H54 (cell line): ENCODE measurements at regions not wholly inside any gene's neighbourhood (a gene's known extent, or its start where the extent isn't known, plus 50 kb on each side); places are given as distances from the start of the nearest gene placed in this dataset.

Source experiments
- DNase-seq: peaks from one replicate; pipeline ENCODE4 v3.0.0; 2011; ENCODE audit warnings: low spot score, mixed read lengths; ENCODE audit not compliant: insufficient read length
- FAIRE-seq: peaks from 3 replicates; lab custom pipeline; 2011; peaks lifted over from hg19 to GRCh38; lab: Jason Lieb, UNC
- POLR2A ChIP-seq: IDR thresholded peaks from 2 replicates; pipeline ENCODE4 v1.6.1; 2011; ENCODE audit warnings: low read depth, mild to moderate bottlenecking, low read length

DNA sequence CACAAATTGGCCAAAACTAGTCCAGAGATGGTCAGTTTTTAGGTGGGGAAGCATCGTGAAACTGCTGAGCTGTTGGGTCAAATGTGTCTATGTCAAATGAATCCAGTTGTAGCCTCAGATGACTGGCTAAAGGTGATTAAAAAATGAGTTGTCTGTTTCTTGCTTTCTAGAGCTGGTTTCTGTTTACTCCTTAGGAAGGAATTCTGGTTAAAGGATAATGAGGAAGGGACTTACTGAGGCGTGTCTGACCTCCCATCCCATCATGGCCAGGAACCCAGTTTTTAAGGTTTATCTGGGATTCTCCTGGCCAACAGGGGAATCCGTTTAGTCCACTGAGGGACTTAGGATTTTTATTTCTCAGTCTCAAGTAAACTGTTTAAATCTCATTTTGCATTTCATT, 256.5 kb downstream of the UQCRFS1 start:
- FAIRE-seq (no peak), DNase-seq (no peak)
- no peak for TF ChIP-seq POLR2A

DNA sequence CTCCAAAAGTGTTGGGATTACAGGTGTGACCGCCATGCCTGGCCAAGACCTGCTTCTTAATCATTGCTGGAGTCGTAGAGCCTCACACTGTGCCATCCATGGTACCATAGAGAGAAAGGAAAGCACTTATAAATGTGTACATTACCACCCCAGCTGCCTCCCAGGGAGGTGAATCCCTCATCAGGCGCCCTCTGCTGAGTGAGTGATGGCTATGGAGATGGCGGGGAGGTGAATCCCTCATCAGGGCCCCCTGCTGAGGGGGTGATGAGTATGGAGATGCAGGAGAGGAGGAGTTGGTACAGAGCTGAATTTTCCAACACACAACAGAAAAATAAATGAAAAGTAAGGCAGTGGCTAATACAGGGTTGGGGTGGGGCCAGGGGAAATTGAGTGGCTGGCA, 263.4 kb downstream of the UQCRFS1 start:
- no peak for FAIRE-seq
- TF ChIP-seq POLR2A: no peak
- no peak for DNase-seq

GRCh38 chr19:28949027-28949426, 263.9 kb downstream of the UQCRFS1 start:
- FAIRE-seq (no peak), DNase-seq (no peak)
- no peak for TF ChIP-seq POLR2A

GRCh38 chr19:28948566-28948965, 264.4 kb downstream of the UQCRFS1 start:
- FAIRE-seq: no peak
- no peak for TF ChIP-seq POLR2A
- no peak for DNase-seq

DNA sequence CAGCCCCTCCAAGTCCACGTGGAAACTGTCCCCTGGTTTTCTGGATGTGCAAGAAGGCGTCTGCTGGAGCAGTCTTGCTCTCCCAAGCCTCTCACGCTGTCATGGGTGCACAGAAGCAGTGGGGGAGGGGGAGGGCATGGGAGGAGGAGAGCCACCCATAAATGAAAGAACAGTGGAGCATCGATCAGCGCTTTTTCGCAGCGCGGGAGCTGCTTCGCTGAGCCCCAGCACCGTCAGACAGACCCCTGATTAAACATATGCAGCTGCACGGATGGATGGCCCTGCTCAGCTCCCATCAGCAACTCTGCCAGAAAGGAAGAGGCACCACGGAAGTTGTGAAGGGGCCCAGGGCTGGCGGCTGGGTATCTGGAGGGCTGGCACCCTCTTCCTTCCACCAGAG, 264.9 kb downstream of the UQCRFS1 start:
- DNase-seq: no peak
- FAIRE-seq: no peak
- TF ChIP-seq POLR2A: no peak

GRCh38 chr19:28943651-28944050, 269.3 kb downstream of the UQCRFS1 start:
- FAIRE-seq (no peak), DNase-seq (no peak)
- no peak for TF ChIP-seq POLR2A

DNA sequence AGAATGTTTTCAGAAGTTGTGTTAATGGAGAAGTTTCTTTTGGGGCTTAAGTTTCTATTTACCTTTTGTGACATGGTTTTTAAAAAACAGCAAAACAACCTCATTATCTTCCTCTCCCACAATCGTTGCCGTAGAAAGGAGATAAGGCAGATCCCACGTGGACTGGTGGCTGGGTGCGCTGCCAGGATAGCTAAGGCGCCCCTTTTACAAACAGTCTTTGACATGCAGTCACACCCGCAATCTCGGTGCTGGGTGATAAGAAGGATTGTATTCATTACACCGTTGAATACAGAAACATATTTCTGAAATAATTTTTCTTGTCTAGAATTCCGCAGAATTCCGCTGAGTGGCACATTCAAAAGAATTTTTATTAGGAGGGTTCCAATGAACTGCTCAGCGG, 271.1 kb downstream of the UQCRFS1 start:
- no peak for DNase-seq
- no peak for TF ChIP-seq POLR2A
- no peak for FAIRE-seq

- TF ChIP-seq POLR2A: no peak
- FAIRE-seq: no peak
- DNase-seq: peak; percentile 22
Measured at GRCh38 chr19:28940751-28941500, 272.0 kb downstream of the UQCRFS1 start.

- no peak for TF ChIP-seq POLR2A
- FAIRE-seq: no peak
Measured at GRCh38 chr19:28939236-28939635, 273.7 kb downstream of the UQCRFS1 start.

DNA sequence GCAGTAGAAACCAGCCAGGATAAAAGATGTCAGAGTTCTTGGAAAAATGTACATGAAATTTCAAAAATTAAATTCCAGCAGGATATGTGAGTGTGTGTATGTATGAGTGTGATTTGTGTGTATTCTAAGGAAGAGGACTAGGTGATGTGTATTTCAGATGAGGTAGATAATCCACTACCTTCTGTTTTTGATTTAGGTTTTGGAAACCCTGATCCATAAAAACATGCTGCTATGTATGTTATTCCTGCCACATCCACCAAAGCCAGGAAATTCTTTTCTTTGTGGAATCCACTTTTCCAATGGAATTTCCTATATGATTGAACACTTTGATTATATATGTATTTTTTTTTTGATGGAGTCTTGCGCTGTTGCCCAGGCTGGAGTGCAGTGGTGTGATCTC, 276.9 kb downstream of the UQCRFS1 start:
- TF ChIP-seq POLR2A: no peak
- FAIRE-seq: no peak
- DNase-seq: no peak

More at GRCh38 chr19:28939236-28939635, 273.7 kb downstream of the UQCRFS1 start:
- DNase-seq: no peak

DNA sequence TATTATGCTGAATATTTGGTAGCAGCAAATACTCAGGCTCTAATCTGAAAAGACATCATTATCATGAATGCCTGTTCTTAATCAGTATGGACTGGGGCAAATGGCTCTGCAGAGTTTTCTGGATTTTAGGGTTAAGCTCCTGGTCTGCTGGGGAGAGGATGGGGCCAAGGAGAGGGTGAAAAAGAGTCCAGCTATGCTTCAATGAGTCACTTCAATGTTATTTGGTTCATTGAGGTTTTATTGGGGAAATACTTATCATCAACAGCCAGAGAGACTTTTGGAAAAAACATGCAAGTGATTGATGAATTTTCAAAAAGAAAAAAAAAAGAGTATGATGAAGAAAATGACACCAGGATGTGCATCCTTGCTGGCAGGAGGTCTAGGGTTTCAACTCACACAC, 278.3 kb downstream of the UQCRFS1 start:
- FAIRE-seq: no peak
- no peak for TF ChIP-seq POLR2A
- DNase-seq: peak; percentile 21

DNA sequence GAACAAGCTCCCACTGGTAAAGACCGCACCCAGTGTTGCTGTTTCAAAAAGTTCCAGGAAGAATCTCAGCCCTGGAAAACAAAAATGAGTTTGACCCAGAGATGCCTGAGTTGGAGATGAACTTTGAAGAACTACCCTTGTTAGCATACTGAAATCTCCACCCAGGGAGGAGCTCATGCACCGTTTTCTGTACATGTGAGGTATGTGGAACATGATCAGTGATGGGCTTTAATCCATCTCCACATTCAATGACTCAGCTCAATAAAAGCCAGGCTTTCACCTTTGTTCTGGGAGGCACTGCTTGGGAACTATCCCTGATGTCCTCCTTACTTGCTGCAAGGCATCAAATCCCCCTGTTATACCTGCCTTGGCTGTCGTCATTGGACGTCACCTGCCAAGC, 279.9 kb downstream of the UQCRFS1 start:
- TF ChIP-seq POLR2A: no peak
- FAIRE-seq (no peak), DNase-seq (no peak)

DNA sequence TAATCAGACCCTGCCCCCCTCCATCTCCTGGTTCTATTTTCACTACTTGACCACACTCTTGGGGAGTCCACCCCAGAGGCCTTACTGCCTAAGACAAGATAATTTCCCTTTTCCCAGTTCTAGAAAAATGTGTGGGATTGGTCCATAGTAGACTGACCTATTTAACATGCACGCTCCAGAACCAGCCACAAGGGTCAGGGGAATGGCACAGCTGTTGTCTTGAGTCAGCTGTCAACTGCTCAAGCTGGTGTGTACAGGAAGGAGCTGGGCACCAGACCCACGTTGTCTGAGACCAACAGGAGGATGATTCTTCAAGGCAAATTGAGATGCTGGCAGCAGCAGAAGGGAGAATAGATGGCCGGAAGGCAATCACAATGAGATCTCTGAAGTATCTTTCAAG, 280.5 kb downstream of the UQCRFS1 start:
- DNase-seq (no peak), FAIRE-seq (no peak)
- no peak for TF ChIP-seq POLR2A

DNA sequence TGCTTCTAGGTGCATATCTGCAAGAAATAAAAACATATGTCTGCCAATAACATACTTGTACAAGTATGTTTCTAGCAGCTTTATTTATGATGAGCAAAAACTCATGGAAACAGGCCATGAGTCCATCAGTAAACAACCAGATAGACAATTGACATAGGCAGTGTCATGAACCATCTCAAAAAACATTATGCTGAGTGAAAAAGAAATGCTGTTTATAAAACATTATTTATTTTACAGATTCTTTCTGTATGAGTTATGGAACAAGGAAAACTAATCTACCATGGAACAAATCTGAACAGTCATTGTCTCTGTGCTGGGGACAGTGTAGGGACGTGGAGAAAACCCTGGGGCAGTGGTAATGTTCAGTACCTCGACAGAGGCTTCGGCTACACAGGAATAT, 283.9 kb downstream of the UQCRFS1 start:
- no peak for DNase-seq
- TF ChIP-seq POLR2A: no peak
- FAIRE-seq: no peak

- no peak for TF ChIP-seq POLR2A
- DNase-seq: no peak
- FAIRE-seq: no peak
Measured at GRCh38 chr19:28927456-28927855, 285.5 kb downstream of the UQCRFS1 start.
